Mucosa of rectum (tissue), 2 donors: ENCODE measurements at regions not wholly inside any gene's neighbourhood (a gene's known extent, or its start where the extent isn't known, plus 50 kb on each side); places are given as distances from the start of the nearest gene placed in this dataset.

Experiments
- H3K27ac ChIP-seq, 2 donors: one replicate each; pipeline ENCODE4 v1.7.0; 2013; ENCODE audit warnings: inconsistent platforms in 2 of 2, low read depth in 2 of 2, low read length in 2 of 2
- H3K27me3 ChIP-seq, 2 donors: one replicate each; pipeline ENCODE4 v1.7.0; 2013; ENCODE audit warnings: low read length in 2 of 2; ENCODE audit not compliant: control insufficient read depth in 2 of 2, insufficient read depth in 2 of 2
- H3K36me3 ChIP-seq, 2 donors: one replicate each; pipeline ENCODE4 v1.7.0; 2013; ENCODE audit warnings: low read length in 2 of 2; ENCODE audit not compliant: control insufficient read depth in 2 of 2, insufficient read depth in 2 of 2
- H3K4me1 ChIP-seq, 2 donors: one replicate each; pipeline ENCODE4 v1.7.0; 2013; ENCODE audit warnings: low read length in 2 of 2, mild to moderate bottlenecking in 1 of 2; ENCODE audit not compliant: control insufficient read depth in 2 of 2, insufficient read depth in 2 of 2
- H3K4me3 ChIP-seq, 2 donors: one replicate each; pipeline ENCODE4 v1.7.0; 2013; ENCODE audit warnings: low read length in 2 of 2
- H3K9ac ChIP-seq, 2 donors: one replicate each; pipeline ENCODE4 v1.7.0; 2013; ENCODE audit warnings: low read length in 2 of 2, low read depth in 1 of 2, mild to moderate bottlenecking in 1 of 2
- H3K9me3 ChIP-seq, 2 donors: one replicate each; pipeline ENCODE4 v1.7.0; 2013; ENCODE audit warnings: low read length in 2 of 2; ENCODE audit not compliant: control insufficient read depth in 2 of 2
- donor health status: healthy.
- donor health status: Normal muscosa, but diverticular disease.

DNA sequence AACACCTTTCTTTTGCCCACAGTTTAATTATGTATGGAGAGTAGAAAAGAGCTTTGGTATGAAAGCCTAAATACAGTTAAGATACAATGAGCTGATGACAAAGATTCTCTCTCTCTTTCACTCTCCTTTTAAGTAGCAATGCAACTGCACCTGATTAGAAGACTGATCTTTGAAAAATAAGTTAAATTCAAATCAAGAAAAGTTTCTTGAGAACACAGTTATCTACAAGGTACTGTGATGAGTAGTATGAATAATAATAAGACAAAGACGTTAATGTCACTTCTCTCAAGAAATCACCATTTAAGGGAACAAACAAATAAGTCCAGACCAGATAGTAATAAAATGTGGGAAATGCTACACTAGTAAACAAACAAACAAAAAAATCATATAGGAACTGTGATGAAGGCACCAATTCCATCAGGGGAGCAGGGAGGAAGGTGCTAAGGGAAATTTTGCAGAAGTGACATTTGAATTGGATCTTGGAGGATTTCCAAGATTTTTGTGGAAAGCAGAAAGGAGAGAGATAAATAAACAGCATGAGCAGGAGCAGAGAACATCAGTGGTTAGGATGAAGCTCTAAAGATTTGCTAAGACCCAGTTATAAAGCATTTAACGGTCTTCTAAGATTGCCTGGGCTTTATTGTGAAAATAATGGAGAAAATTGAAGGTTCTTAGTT lies 65.2 kb upstream of the STK38L start:
- H3K9ac ChIP-seq, result no peak overlapping the region
- no peaks in the 10 kb centered on the region for H3K9me3 ChIP-seq
- H3K4me1 ChIP-seq, result no peaks in the 10 kb centered on the region
- H3K36me3 ChIP-seq, result no peaks in the 10 kb centered on the region
- peak overlapping the region; percentile 1 for H3K27ac ChIP-seq
- no peaks in the 10 kb centered on the region for H3K27me3 ChIP-seq
- no peak overlapping the region for H3K4me3 ChIP-seq

DNA sequence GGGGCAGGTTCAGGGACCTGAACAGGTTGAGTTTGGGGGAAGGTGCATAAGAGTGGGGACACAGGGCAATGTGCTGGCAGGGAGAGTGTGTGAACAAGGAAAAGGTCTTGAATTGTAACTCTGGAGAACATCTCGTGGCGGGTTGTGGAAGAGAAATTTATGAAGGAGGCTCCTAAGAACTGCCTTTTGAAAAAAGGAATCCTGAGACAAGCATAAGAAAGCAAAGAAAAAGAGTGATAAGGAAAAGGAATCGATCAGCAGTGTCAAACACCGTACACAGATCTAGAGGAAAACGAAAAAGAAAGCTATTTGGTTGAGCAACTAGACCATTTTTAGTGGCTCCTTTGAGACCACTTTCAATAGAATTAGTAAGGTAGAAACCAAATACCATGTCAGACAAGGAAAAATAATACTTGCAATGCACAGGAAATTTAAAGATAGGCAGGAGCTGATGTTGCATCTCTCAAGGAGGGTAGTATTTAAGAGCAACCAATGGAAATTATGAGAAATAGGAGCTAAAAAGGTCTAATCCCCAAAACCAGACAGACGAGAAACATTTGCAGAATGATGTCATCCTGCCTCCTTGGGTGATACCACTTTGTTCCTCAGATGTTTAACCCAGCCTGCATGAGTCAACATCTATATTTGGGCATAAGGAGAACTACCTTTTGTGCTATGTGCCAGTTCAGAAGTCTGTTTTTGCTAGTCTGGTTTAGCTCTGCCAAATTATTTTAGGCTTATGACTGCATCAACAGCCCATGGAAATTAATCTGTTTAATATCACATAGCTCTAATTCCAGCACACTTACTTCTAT lies 64.5 kb upstream of the STK38L start:
- Histone ChIP-seq H3K9me3 (no peaks in the 10 kb centered on the region), H3K27me3 (no peaks in the 10 kb centered on the region), H3K9ac (no peak overlapping the region), H3K4me1 (no peaks in the 10 kb centered on the region), H3K4me3 (no peak overlapping the region), H3K27ac (peak overlapping the region; percentile 1), H3K36me3 (no peaks in the 10 kb centered on the region)

- H3K4me3 ChIP-seq, result no peak overlapping the region
- no peak overlapping the region for H3K27ac ChIP-seq
- H3K27me3 ChIP-seq, result no peaks in the 10 kb centered on the region
- no peaks in the 10 kb centered on the region for H3K9me3 ChIP-seq
- no peaks in the 10 kb centered on the region for H3K4me1 ChIP-seq
- no peak overlapping the region for H3K9ac ChIP-seq
- no peaks in the 10 kb centered on the region for H3K36me3 ChIP-seq
Measured at GRCh38 chr12:27180906-27181505, 63.1 kb upstream of the STK38L start.

- H3K9ac ChIP-seq, result no peak overlapping the region
- no peak overlapping the region for H3K4me3 ChIP-seq
- H3K27ac ChIP-seq, result no peak overlapping the region
- H3K36me3 ChIP-seq, result no peaks in the 10 kb centered on the region
- no peaks in the 10 kb centered on the region for H3K4me1 ChIP-seq
- H3K27me3 ChIP-seq, result no peaks in the 10 kb centered on the region
- no peaks in the 10 kb centered on the region for H3K9me3 ChIP-seq
Measured at GRCh38 chr12:27183342-27183741, 60.7 kb upstream of the STK38L start.

DNA sequence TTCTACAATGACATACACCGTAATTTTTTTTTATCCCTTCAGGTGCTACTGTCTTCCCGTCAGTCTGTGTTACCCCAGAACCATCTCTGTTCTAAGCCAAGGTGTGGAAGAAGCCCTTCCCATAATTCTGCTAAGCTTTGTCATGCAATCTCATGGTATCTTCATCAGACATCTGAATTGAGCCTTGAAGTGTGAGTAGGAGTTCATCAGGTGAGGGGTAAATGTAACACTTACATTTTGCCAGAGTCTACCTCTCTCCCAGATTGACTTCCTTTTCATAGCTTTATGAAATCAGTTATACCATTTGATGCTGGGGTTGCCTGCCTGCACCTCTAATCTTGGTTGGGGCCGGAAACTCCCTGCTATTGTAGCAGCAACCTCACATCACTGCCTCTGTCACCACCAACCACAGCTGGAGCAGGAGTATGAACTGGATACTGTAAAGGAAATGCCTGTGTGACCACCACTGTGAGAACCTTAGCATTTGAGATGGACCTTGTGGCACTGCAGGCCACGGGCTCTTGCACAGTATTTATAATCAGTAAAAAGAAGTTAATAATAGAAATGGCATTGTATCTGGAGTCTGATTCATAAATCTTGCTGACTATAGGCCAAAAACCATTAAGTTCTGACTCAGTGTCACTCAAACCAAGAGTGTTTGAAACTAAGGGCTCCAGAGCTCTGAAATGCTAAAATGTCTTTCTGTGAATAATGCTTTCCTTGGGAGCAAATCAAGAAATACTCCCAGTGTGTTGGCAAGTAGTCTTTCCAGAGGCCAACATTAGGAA lies 58.7 kb upstream of the STK38L start:
- Histone ChIP-seq H3K9ac (no peak overlapping the region), H3K4me3 (no peak overlapping the region), H3K9me3 (no peaks in the 10 kb centered on the region), H3K36me3 (no peaks in the 10 kb centered on the region), H3K27ac (no peak overlapping the region), H3K4me1 (peaks cover 0 to 2% of the 10 kb centered on the region in 2 donors), H3K27me3 (no peaks in the 10 kb centered on the region)

DNA sequence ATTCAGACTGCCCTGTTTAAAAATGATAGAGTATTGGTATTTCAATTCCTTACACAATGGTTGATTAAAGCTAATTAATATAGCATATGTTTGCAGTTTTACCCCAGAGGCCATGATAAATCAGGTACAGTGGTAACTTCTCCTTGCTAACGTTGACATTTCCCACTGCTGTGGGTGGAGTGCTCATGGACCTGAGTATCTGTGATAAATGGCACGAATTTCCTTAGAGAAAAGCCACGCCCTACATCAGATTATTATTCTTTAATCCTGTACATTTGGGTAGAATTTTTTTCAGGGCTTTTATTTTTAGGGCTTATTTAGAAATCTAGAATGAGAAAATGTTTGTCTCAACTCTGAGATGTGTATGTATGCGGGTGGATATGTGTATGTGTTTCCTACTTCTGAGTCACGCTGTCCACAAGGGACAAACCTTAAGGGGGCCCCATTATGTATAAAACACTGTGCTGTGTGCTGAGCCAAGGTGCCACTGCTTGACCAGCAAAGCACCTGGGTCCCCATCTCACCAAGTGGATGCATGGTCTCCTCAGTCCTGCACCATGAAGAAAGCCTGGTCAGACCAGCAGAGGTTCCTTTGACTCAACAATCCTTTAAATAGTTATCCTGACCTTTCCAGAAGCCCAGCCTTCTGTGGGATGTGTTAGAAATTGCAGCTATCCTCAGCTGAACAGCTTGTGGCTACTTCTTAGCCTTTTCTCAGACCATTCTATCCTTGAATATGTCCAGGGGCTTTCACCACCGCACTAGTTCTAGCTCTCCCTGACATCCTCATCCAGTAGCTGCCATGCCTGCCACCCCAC lies 57.9 kb upstream of the STK38L start:
- H3K27ac ChIP-seq, result no peak overlapping the region
- no peak overlapping the region for H3K4me3 ChIP-seq
- H3K9ac ChIP-seq, result no peak overlapping the region
- no peaks in the 10 kb centered on the region for H3K27me3 ChIP-seq
- peaks cover 0 to 7% of the 10 kb centered on the region in 2 donors for H3K4me1 ChIP-seq
- no peaks in the 10 kb centered on the region for H3K36me3 ChIP-seq
- H3K9me3 ChIP-seq, result no peaks in the 10 kb centered on the region

GRCh38 chr12:27187697-27188096 lies 56.4 kb upstream of the STK38L start:
- H3K4me1 ChIP-seq, result peaks cover 0 to 10% of the 10 kb centered on the region in 2 donors
- no peak overlapping the region for H3K4me3 ChIP-seq
- H3K27ac ChIP-seq, result no peak overlapping the region
- H3K9me3 ChIP-seq, result no peaks in the 10 kb centered on the region
- H3K27me3 ChIP-seq, result no peaks in the 10 kb centered on the region
- no peak overlapping the region for H3K9ac ChIP-seq
- H3K36me3 ChIP-seq, result no peaks in the 10 kb centered on the region

- H3K27me3 ChIP-seq, result no peaks in the 10 kb centered on the region
- peak overlapping the region; percentile 40 to 43 for H3K27ac ChIP-seq
- H3K36me3 ChIP-seq, result no peaks in the 10 kb centered on the region
- H3K4me3 ChIP-seq, result no peak overlapping the region
- no peak overlapping the region for H3K9ac ChIP-seq
- peaks cover 0 to 10% of the 10 kb centered on the region in 2 donors for H3K4me1 ChIP-seq
- H3K9me3 ChIP-seq, result no peaks in the 10 kb centered on the region
Measured at GRCh38 chr12:27190761-27191160, 53.3 kb upstream of the STK38L start.

- Histone ChIP-seq H3K4me1 (peaks cover 0 to 10% of the 10 kb centered on the region in 2 donors), H3K27ac (peak overlapping the region in 1 of 2 donors; percentile 43), H3K4me3 (no peak overlapping the region)
Measured at GRCh38 chr12:27191531-27191930, 52.6 kb upstream of the STK38L start.

More at GRCh38 chr12:27191531-27191930, 52.6 kb upstream of the STK38L start:
- H3K9me3 ChIP-seq, result no peaks in the 10 kb centered on the region
- no peaks in the 10 kb centered on the region for H3K36me3 ChIP-seq
- no peak overlapping the region for H3K9ac ChIP-seq
- no peaks in the 10 kb centered on the region for H3K27me3 ChIP-seq
